ENCODE measurements at regions not wholly inside any gene's neighbourhood (a gene's known extent, or its start where the extent isn't known, plus 50 kb on each side); places are given as distances from the start of the nearest gene placed in this dataset.
A peak's percentile ranks its signal among the peaks of the same experiment; 100 is the strongest.
"Not testable (repeated sequence)": the region's sequence is repeated elsewhere in the genome, so short reads cannot be mapped to it uniquely, and the experiment has no call there.

DNA sequence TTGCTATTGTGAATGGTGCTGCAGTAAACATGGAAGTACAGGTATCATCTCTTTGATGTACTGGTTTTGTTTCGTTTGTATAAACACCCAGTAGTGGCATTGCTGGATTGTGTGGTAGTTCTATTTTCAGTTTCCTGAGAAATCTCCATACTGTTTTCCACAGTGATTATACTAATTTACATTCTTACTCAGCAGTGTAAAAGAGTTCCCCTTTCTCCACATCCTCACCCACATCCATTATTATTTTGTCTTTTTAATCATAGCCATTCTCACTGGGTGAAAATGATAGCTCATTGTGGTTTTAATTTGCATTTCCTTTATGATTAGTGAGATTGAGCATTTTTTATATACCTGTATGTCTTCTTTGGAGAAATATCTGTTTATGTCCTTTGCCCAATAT is 62.3 kb upstream of the PARP4 start:
- Histone ChIP-seq H2BK5ac (ENCODE audit: low read depth, low read length, poor library complexity, severe bottlenecking) (no peak overlapping the region), H3K27me3 (ENCODE audit: control insufficient read depth in 1 of 2, insufficient read depth in 1 of 2, low read length in 2 of 2) (no peaks in the 10 kb centered on the region), H2BK12ac (ENCODE audit: low read length in 2 of 2) (no peak overlapping the region), H2AFZ (ENCODE audit: low read depth, low read length) (no peak overlapping the region), H3K36me3 (ENCODE audit: control insufficient read depth in 1 of 2, insufficient read depth in 2 of 2, low read depth in 1 of 2, low read length in 2 of 2) (no peaks in the 10 kb centered on the region), H3K9ac (ENCODE audit: low read length) (no peak overlapping the region), H4K8ac (ENCODE audit: low read length) (no peak overlapping the region), H3K4me1 (ENCODE audit: control insufficient read depth, insufficient read depth, low read depth, low read length) (no peaks in the 10 kb centered on the region), H3K4ac (ENCODE audit: low read depth in 1 of 2, low read length in 2 of 2) (no peak overlapping the region), H2BK15ac (ENCODE audit: low read depth, poor library complexity, severe bottlenecking) (no peak overlapping the region), H2AK5ac (ENCODE audit: low read length, severe bottlenecking) (no peak overlapping the region), H2BK120ac (ENCODE audit: low read depth, low read length) (no peak overlapping the region), H3K4me3 (ENCODE audit: insufficient read depth in 1 of 2, low read depth in 1 of 2, low read length in 2 of 2) (no peak overlapping the region), H3K79me1 (replicated peaks; ENCODE audit: low read length, poor library complexity, severe bottlenecking) (no peaks in the 10 kb centered on the region), H3K4me2 (ENCODE audit: low read length, poor library complexity, severe bottlenecking) (no peak overlapping the region), H3K14ac (ENCODE audit: low read length in 2 of 2) (no peak overlapping the region), H4K91ac (ENCODE audit: low read length) (no peak overlapping the region), H3K27ac (ENCODE audit: low read length, poor library complexity, severe bottlenecking) (no peak overlapping the region), H3K9me3 (ENCODE audit: control insufficient read depth, low read length) (peaks cover 6% of the 10 kb centered on the region), H3K23ac (ENCODE audit: low read length in 2 of 2) (no peak overlapping the region), H3K18ac (ENCODE audit: low read depth in 1 of 2, low read length in 2 of 2) (no peak overlapping the region)
- no CpG with 5 or more reads among the region's 1 CpG for WGBS
- no peak for DNase-seq

DNA sequence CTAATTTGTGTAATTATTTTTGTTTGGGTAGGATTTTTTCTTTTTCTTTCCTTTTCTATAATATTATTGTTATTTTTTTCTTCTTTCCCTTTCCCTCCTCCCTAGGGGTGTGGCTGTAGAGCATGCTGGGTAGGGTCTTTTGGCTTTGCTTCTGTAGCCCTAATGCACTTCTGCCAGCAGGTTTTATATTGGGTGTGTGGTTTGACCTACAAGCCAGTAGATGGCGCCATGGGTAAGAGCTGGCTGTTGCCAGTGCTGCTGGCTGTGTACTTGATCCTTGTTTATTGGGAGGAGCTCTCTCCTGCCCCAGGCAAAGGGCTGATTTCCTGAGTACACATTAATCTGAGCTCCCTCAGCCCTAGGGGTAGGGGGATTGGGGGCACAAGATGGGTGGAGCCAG is 67.7 kb upstream of the PARP4 start:
- peak overlapping the region; percentile 84 for H3K9ac ChIP-seq (ENCODE audit: low read length)
- WGBS, result 0% methylated on average over 1 of the region's 1 CpG
- peak overlapping the region in 1 of 2 experiments; percentile 75 for H3K4me3 ChIP-seq (ENCODE audit: insufficient read depth in 1 of 2, low read depth in 1 of 2, low read length in 2 of 2)
- H2BK12ac ChIP-seq (ENCODE audit: low read length in 2 of 2); H2BK15ac ChIP-seq (ENCODE audit: low read depth, poor library complexity, severe bottlenecking); H2AFZ ChIP-seq (ENCODE audit: low read depth, low read length); H2BK5ac ChIP-seq (ENCODE audit: low read depth, low read length, poor library complexity, severe bottlenecking); H2BK120ac ChIP-seq (ENCODE audit: low read depth, low read length); H3K9me3 ChIP-seq (ENCODE audit: control insufficient read depth, low read length); H3K14ac ChIP-seq (ENCODE audit: low read length in 2 of 2); H3K27ac ChIP-seq (ENCODE audit: low read length, poor library complexity, severe bottlenecking); H3K4me2 ChIP-seq (ENCODE audit: low read length, poor library complexity, severe bottlenecking); H3K23ac ChIP-seq (ENCODE audit: low read length in 2 of 2); H4K91ac ChIP-seq (ENCODE audit: low read length); H4K8ac ChIP-seq (ENCODE audit: low read length); H3K36me3 ChIP-seq (ENCODE audit: control insufficient read depth in 1 of 2, insufficient read depth in 2 of 2, low read depth in 1 of 2, low read length in 2 of 2); H2AK5ac ChIP-seq (ENCODE audit: low read length, severe bottlenecking); H3K79me1 ChIP-seq (replicated peaks; ENCODE audit: low read length, poor library complexity, severe bottlenecking); H3K4ac ChIP-seq (ENCODE audit: low read depth in 1 of 2, low read length in 2 of 2); H3K27me3 ChIP-seq (ENCODE audit: control insufficient read depth in 1 of 2, insufficient read depth in 1 of 2, low read length in 2 of 2); H3K18ac ChIP-seq (ENCODE audit: low read depth in 1 of 2, low read length in 2 of 2); H3K4me1 ChIP-seq (ENCODE audit: control insufficient read depth, insufficient read depth, low read depth, low read length): not testable (repeated sequence)
- DNase-seq, result peak; percentile 37

DNA sequence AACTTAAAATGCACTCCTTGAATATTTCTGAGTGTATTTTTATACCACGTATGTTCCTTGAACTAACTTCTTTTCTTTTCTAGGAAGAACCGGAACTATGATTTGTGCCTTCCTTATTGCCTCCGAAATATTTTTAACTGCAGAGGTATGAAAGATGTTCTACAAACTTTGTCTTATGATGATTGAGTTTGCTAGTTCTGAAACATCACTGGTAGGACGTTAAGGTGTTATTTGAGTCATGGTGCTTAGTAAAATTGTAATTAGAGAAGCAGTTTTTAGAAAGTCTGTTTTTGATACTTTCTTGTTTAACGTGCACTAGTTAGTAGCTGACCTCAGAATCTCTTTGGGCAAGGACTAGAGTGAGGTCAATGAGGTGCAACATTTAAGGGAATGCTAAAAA is 69.0 kb upstream of the PARP4 start:
- H3K27me3 ChIP-seq (ENCODE audit: control insufficient read depth in 1 of 2, insufficient read depth in 1 of 2, low read length in 2 of 2); DNase-seq; H2AK5ac ChIP-seq (ENCODE audit: low read length, severe bottlenecking); H2BK15ac ChIP-seq (ENCODE audit: low read depth, poor library complexity, severe bottlenecking); H2BK120ac ChIP-seq (ENCODE audit: low read depth, low read length); H3K4me2 ChIP-seq (ENCODE audit: low read length, poor library complexity, severe bottlenecking); H4K91ac ChIP-seq (ENCODE audit: low read length); H3K23ac ChIP-seq (ENCODE audit: low read length in 2 of 2); H3K4me1 ChIP-seq (ENCODE audit: control insufficient read depth, insufficient read depth, low read depth, low read length); H3K36me3 ChIP-seq (ENCODE audit: control insufficient read depth in 1 of 2, insufficient read depth in 2 of 2, low read depth in 1 of 2, low read length in 2 of 2); H3K27ac ChIP-seq (ENCODE audit: low read length, poor library complexity, severe bottlenecking); H3K9ac ChIP-seq (ENCODE audit: low read length); H4K8ac ChIP-seq (ENCODE audit: low read length); H2AFZ ChIP-seq (ENCODE audit: low read depth, low read length); H3K4ac ChIP-seq (ENCODE audit: low read depth in 1 of 2, low read length in 2 of 2); H3K18ac ChIP-seq (ENCODE audit: low read depth in 1 of 2, low read length in 2 of 2); H2BK5ac ChIP-seq (ENCODE audit: low read depth, low read length, poor library complexity, severe bottlenecking); H3K4me3 ChIP-seq (ENCODE audit: insufficient read depth in 1 of 2, low read depth in 1 of 2, low read length in 2 of 2); H3K14ac ChIP-seq (ENCODE audit: low read length in 2 of 2); H3K79me1 ChIP-seq (replicated peaks; ENCODE audit: low read length, poor library complexity, severe bottlenecking); H2BK12ac ChIP-seq (ENCODE audit: low read length in 2 of 2); H3K9me3 ChIP-seq (ENCODE audit: control insufficient read depth, low read length): not testable (repeated sequence)
- 74% methylated on average over 5 of the region's 5 CpGs for WGBS

GRCh38 chr13:24591697-24592096 is 79.1 kb upstream of the PARP4 start:
- H4K91ac ChIP-seq (ENCODE audit: low read length); H3K4ac ChIP-seq (ENCODE audit: low read depth in 1 of 2, low read length in 2 of 2); H3K4me3 ChIP-seq (ENCODE audit: insufficient read depth in 1 of 2, low read depth in 1 of 2, low read length in 2 of 2); H3K9ac ChIP-seq (ENCODE audit: low read length); H2BK15ac ChIP-seq (ENCODE audit: low read depth, poor library complexity, severe bottlenecking); H2AFZ ChIP-seq (ENCODE audit: low read depth, low read length); H4K8ac ChIP-seq (ENCODE audit: low read length); H3K4me2 ChIP-seq (ENCODE audit: low read length, poor library complexity, severe bottlenecking); H2BK12ac ChIP-seq (ENCODE audit: low read length in 2 of 2); H2BK5ac ChIP-seq (ENCODE audit: low read depth, low read length, poor library complexity, severe bottlenecking); H3K27ac ChIP-seq (ENCODE audit: low read length, poor library complexity, severe bottlenecking); H3K36me3 ChIP-seq (ENCODE audit: control insufficient read depth in 1 of 2, insufficient read depth in 2 of 2, low read depth in 1 of 2, low read length in 2 of 2); H2AK5ac ChIP-seq (ENCODE audit: low read length, severe bottlenecking); H3K23ac ChIP-seq (ENCODE audit: low read length in 2 of 2); H3K14ac ChIP-seq (ENCODE audit: low read length in 2 of 2); DNase-seq; H3K4me1 ChIP-seq (ENCODE audit: control insufficient read depth, insufficient read depth, low read depth, low read length); H3K79me1 ChIP-seq (replicated peaks; ENCODE audit: low read length, poor library complexity, severe bottlenecking); H3K18ac ChIP-seq (ENCODE audit: low read depth in 1 of 2, low read length in 2 of 2); H3K27me3 ChIP-seq (ENCODE audit: control insufficient read depth in 1 of 2, insufficient read depth in 1 of 2, low read length in 2 of 2); H3K9me3 ChIP-seq (ENCODE audit: control insufficient read depth, low read length); H2BK120ac ChIP-seq (ENCODE audit: low read depth, low read length): not testable (repeated sequence)
- 25% methylated on average over 6 of the region's 6 CpGs for WGBS

Data from mesenchymal stem cell (in vitro differentiated cells and primary cell).